Activated naive CD4-positive, alpha-beta T cell treated with anti-CD3 and anti-CD28 coated beads, Interleukin-2, amount 50 U/mL, for 16 hours (primary cell): ENCODE measurements at regions not wholly inside any gene's neighbourhood (a gene's known extent, or its start where the extent isn't known, plus 50 kb on each side); places are given as distances from the start of the nearest gene placed in this dataset.

Experiments used
- DNase-seq: peaks from one replicate; pipeline ENCODE4 v3.0.0-alpha.2; 2020

GRCh38 chr1:234554218-234554697 is 55.7 kb downstream of the IRF2BP2 start:
- no peak for DNase-seq

GRCh38 chr1:234553240-234554188 is 56.5 kb downstream of the IRF2BP2 start:
- no peak for DNase-seq

- no peak for DNase-seq
These were observed 59.0 kb downstream of the IRF2BP2 start for GRCh38 chr1:234551032-234551378.

GRCh38 chr1:234550341-234551031 is 59.5 kb downstream of the IRF2BP2 start:
- DNase-seq: no peak

GRCh38 chr1:234549447-234550021 is 60.4 kb downstream of the IRF2BP2 start:
- DNase-seq: no peak

GRCh38 chr1:234546890-234547788 is 62.8 kb downstream of the IRF2BP2 start:
- DNase-seq: no peak

GRCh38 chr1:234546387-234546704 is 63.6 kb downstream of the IRF2BP2 start:
- no peak for DNase-seq

- no peak for DNase-seq
These were observed 64.2 kb downstream of the IRF2BP2 start for GRCh38 chr1:234545517-234546386.

GRCh38 chr1:234544087-234544579 is 65.2 kb upstream of the TARBP1 start:
- DNase-seq: peak; percentile 49

- DNase-seq: no peak
These were observed 64.6 kb upstream of the TARBP1 start for GRCh38 chr1:234543442-234544086.

- no peak for DNase-seq
These were observed 63.4 kb upstream of the TARBP1 start for GRCh38 chr1:234542211-234542850.

GRCh38 chr1:234541286-234541975 is 62.5 kb upstream of the TARBP1 start:
- DNase-seq: no peak

GRCh38 chr1:234540404-234540762 is 61.4 kb upstream of the TARBP1 start:
- no peak for DNase-seq

- DNase-seq: no peak
These were observed 60.9 kb upstream of the TARBP1 start for GRCh38 chr1:234539666-234540403.

GRCh38 chr1:234538930-234539649 is 60.1 kb upstream of the TARBP1 start:
- DNase-seq: no peak

GRCh38 chr1:234538062-234538731 is 59.2 kb upstream of the TARBP1 start:
- DNase-seq: no peak

- DNase-seq: no peak
These were observed 58.3 kb upstream of the TARBP1 start for GRCh38 chr1:234537236-234537635.

GRCh38 chr1:234536741-234537140 is 57.8 kb upstream of the TARBP1 start:
- no peak for DNase-seq
